K562 (cell line): ENCODE measurements at regions not wholly inside any gene's neighbourhood (a gene's known extent, or its start where the extent isn't known, plus 50 kb on each side); places are given as distances from the start of the nearest gene placed in this dataset.

ENCODE experiments used
- NR4A1 ChIP-seq, 2 experiments: fragments of 250-450 bp in 1 of 2; fragments of 450-650 bp in 1 of 2; sonication (Bioruptor Pico) in 1 of 2; IDR thresholded peaks; 2 replicates each; pipeline versions ENCODE4 v1.4.0 to v1.6.1; 2016 to 2020; ENCODE audit warnings: mild to moderate bottlenecking in 2 of 2, missing compliant biosample characterization in 1 of 2, missing genetic modification characterization in 1 of 2, moderate library complexity in 1 of 2
- WHSC1 ChIP-seq: IDR thresholded peaks from one replicate; pipeline ENCODE4 v1.6.1; 2012; ENCODE audit warnings: low read length, control low read depth, inconsistent platforms

DNA sequence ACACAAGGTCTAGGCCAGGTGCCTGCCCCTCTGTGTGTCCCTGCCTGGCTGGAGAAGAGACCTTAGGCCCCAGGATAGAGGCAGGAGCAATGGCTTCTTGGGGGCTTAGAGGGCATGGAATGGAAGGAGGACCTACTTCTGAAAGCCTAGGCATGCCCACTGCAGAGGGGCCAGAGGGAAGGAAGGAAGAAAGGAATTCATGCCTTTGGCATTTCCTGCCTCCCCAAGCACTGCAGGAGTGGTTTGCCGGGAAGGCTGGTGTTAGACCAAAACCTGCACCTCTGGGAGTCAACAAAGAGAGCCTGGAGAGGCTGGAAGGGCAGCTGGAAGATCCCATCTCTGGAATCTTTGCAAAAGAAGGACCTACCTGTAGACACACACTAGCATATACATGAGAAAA, 50.7 kb upstream of the KCNE2 start (continued):
- TF ChIP-seq NR4A1 (CRISPR knock-in tag; IDR thresholded peaks at IDR 0.05) (no peak), NR4A1 (tag; IDR thresholded peaks at IDR 0.05) (no peak), WHSC1 (no peak)
